HG03175 (cell line): ENCODE measurements at regions not wholly inside any gene's neighbourhood (a gene's known extent, or its start where the extent isn't known, plus 50 kb on each side); places are given as distances from the start of the nearest gene placed in this dataset.
"Not testable (repeated sequence)": the region's sequence is repeated elsewhere in the genome, so short reads cannot be mapped to it uniquely, and the experiment has no call there.

ENCODE experiments used
- ATAC-seq: cut with Tn5 transposase; IDR thresholded peaks from one replicate; pipeline ENCODE4 v1.9.1; 2021; ENCODE audit warnings: mild to moderate bottlenecking, moderate library complexity; ENCODE audit not compliant: unreplicated experiment

DNA sequence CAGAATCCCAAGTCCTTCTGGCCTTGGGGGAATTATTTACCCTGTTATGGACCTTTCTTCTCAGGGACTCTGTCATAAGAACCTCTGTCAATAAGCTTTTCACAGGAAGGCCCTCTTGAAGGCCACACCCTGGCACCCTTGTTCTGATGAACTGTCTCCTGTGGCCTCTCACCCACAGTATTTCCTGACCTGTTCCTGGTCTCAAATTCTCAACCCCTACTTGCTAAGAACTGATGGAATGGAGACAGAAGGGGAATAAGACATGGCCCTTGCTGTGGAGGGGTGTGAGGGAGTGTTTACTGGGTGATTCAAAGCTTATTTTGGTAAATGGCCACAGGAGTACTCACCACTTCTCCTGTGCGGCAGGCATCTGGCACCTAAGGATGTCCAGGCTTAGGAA is 1082.9 kb downstream of the BCL11B start:
- ATAC-seq = no peak

DNA sequence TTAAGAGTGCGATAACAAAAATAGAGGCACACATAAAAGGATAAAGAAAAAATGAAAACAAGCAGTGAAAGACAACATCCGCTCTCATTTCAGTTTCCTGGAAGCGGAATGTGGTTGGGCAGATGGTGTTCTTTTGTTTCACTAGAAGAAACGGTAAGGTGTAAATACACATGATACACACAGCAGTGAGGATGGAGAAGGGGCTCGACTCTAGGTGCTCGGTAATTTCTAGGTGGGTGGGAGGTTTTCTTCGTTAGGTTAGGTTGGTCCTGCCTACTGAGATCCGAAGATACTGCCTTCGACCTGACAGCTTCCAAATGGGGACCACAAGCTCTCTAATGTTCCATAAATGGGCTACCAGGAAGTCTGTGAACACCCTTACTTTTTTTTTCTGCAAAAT is 1082.5 kb downstream of the BCL11B start:
- no peak for ATAC-seq

DNA sequence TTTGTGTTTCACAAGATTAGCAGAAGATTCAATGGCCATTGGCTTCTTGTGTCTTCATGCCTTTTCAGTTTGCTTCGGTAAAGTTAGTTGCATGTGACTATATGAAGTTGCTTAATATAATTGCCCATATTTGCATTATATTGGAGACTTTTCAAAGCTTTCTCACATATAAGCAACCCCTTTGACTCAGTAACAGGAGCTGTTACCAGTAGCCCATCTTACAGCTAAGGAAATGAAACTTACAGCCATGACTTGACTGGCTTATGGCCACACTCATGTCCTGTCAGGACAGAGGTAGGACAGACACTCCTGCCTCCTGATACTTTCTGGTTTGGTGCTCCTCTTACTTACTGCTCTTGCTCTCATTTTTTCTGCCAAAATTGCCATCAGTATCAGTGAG is 1082.1 kb downstream of the BCL11B start:
- no peak for ATAC-seq

DNA sequence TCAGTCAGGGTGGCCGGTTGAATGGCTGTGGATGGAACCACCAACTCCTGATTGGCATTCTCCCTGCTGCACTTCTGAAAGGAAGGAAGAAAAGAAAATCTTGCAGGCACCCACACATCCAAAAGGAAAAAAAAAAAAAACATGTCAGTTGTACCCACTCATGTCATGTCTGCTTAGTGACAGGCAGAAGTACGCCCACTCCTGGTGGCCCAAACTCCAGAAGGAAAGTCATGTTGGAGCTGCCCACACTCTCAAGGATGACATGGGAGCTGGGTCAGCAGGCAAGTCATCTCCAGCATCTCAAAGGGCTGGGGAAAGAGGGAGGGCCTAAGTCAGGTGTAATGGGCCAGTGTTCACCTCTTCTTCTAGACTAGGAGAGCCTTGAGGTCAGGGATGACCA is 1079.1 kb downstream of the BCL11B start:
- no peak for ATAC-seq

DNA sequence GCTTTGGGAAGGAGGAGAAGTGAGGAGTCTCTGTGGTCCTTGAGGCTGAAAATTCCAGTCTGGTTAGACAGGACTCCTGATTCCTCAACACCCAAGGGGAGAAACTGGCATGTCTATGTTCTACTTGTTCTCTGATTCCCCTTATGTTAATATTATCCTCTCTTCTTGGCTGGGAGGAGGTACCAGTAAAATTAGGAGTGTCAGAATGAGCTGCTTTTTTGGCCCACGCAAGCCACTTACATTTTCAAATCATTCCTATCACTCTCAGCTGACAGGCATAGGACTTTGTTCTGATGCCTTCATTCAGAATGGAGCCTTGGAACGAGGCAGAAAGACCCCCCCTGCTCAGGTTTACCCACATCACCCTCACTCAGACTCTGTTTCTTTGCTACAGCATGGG is 1077.2 kb downstream of the BCL11B start:
- no peak for ATAC-seq

DNA sequence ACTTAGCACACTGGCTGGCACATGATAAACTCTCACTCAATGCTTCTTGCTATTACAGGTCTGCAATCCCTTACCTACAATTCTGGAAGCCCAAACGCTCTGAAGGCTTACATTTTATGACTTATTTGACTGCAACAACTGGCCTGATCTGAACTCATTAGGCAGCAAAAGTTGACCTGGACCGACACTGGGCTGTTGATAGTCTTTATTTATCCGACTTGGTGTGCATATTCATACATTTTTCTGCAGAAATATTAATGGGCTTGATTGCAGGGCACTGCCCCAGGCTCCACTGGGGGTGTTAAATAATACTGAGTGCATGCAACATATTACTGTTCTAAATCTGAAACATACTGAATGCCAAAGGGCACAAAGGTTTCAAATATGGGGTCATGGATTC is 1076.7 kb downstream of the BCL11B start:
- ATAC-seq = no peak

DNA sequence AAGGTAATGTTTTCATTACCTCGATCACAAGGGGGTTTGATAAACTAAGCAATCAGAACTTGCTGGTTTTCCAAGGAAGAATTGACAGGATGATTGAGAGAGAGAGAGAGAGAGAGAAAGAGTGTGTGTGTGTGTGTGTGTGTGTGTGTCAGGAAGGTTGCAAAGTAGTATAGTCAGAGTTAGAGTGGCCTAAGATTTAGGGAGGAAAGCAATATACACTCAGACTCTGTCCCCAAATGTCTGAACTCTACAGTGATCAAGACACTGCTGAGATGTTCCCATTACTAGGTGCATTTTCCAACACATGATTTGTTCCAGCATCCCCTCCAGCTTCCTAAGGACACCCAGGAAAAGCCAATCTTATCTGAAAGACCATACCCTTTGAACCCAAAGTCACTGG is 1074.1 kb downstream of the BCL11B start:
- peak; percentile 19 for ATAC-seq

DNA sequence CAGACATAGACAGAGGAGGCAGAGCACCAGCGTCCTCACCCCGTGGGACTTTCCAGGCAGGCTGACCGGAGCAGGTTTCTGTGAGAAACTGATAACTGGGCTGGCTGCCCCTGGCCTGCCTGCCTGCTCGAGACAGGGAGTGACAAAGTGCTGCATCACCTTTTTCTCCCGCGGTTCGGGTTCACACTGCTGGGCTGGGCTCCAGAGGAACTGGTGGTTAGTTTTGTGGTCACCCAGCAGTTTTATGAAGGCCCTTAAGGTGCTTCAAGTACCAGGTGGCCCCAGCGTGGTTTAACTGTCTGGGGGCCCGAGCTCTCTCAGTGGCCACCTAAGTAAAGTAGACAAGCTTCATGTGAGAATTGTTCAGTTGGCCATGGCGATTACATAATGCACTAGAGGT is 1073.6 kb downstream of the BCL11B start:
- peak; percentile 69 for ATAC-seq

DNA sequence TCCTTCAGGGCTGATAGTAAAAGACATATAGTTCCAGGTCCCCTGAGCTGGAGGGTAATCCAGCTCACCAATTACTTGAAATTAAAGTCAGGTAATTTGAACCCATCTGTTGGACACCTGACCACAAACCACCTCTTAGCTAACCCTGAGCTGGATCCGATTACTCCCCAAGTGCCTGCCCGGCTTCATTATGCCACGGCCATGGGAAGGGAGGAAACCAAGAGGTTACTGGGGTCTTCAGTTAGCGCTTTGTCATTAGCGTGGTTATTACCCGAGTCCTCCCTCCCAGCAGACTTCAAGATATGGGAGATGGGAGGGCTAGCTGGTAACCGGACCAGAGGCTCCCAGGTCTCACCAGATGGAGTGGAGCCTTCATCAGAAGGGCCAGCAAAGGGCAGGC is 1071.4 kb downstream of the BCL11B start:
- ATAC-seq = no peak

DNA sequence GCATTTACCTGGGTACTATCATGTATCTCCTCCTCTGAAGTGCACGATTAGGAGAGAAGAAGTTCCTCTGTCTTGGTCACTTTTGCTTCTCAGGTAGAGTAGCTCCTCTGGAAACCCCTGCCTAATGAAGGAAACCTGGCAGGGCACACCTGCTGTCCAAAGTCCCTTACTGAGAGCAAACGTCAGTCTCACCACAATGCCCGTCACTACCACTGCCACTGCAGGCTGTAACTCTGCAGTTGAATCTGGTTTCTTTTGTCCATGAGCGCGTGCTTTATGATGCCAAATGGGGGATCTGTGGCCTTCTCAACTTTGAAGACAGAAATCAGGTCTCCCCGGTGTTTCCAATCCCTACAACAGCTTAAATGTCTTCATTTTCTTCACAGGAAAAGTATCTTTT is 1068.6 kb downstream of the BCL11B start:
- no peak for ATAC-seq

DNA sequence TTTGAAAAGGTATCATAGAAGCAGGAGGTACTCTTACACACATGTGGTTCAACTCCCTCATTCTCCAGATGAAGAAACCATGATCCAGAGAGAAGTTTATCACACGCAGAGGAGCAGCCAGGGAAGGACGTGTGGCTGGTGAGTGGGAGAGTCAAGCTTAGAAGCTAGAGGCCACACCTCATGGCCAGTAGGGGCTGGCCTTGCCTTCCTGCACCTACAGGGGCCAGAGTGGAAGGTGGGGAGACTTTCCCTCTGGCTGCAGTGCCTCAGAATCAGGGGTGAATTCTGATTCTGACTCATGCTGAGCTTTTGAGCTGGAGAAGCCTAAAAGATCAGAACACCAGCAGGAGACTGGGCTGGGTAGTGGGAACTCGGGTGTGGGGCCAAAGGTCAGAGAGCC is 1067.9 kb downstream of the BCL11B start:
- no peak for ATAC-seq

DNA sequence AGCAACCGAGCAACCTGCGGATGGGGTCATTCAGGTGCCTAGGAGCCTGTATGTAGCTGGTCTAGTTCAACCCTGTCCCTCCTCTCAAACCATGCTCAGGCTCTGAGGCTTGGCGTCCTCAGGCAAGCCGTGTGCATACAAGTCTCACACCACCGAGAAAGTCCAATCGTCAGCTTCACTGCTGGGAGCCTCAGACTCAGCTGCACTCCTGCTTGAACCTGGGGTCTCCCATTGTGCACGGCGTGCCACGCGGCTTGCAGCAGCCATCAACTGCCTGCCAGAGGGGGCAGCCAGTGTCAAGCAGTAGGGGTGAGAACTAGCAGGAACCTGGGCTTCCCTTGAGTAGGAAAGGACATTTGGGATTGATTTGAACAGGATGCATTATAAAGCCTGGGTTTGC is 1064.6 kb downstream of the BCL11B start:
- ATAC-seq = no peak

DNA sequence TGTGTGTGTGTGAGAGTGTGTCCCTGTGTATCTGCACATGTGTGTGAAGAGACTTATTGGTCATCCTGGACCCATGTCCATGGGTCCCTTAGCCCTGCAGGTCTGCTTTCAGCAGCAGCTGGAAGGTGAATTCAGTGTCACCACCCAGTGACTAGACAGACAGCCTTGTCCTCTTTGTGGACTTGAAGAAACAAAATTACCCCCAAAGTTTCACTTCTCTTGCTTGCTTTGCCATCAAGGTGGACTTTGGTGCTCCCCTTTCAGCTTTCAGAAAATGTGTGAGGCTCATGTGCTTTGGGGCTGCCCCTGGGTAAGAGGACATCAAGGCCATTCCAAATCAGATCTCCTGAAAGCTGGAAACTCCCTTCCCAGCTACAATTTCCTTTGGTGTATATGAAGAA is 1063.8 kb downstream of the BCL11B start:
- no peak for ATAC-seq

DNA sequence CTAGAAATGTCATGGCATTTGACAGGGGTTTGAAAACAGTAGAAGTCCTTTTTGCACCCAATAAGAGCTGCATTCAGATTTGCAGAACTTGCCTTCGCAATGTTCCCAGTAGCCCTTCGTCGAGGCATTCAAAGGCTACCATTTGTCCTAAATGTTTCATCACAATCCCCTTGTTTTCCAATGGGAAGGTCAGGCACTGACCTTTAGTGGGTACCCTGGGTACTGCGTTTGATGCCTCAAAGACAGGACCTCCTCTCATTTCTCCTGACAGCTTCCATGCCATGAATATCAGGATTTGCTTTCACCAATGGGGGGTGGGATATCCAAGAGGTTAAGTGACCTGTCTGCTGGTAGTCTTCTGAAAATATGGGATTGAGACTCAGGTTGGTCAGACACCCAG is 1063.1 kb downstream of the BCL11B start:
- no peak for ATAC-seq

DNA sequence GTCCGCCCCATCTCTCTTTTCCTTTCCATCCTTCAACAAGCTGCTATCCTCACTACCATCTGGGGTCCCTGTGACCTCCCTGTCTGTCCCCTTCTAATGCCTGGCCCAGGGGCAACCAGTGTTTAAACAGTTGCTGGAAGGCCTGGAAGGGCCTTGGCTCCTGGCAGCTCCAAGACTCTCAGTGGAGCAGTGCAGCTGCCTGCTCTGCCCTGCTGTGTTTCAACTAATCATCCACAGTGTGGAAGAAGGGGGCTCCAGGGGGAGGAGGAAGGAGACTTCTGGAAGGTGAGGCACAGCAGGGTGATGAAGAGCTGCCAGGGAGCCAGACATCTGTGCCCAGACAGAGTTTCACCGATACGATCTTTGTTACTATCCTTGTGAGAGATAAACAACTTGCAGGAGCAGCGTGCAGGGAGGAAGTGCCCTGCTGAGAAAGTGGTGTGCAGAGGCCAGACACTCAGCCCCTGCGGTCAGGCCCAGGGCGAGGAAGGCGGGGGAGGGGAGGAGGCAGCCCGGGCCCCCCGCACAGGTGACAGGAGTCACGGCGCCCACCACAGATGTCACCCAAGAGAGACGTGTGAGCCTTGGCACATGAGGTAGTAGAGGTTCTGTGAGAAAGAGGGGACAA is 1061.8 kb downstream of the BCL11B start:
- no peak for ATAC-seq

DNA sequence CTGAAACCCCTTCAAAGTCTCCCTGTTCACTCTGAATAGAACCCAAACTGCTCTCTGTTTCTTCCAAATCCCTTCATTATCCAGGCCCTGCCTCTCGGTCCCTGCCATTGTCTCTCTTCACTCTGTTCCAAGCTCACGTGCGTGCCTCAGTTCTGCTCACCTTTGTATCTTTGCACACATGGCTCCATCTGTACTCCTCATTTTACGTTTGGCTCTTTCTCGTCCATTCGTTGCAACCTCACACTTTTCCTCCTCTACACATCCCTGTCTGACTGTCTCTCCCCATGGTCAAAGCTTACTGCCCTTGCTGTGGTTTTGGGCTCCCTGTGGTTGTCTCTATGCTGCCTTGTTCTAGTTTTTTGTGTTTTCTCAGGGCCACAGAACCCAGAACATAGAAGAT is 1054.5 kb downstream of the BCL11B start:
- ATAC-seq = no peak

DNA sequence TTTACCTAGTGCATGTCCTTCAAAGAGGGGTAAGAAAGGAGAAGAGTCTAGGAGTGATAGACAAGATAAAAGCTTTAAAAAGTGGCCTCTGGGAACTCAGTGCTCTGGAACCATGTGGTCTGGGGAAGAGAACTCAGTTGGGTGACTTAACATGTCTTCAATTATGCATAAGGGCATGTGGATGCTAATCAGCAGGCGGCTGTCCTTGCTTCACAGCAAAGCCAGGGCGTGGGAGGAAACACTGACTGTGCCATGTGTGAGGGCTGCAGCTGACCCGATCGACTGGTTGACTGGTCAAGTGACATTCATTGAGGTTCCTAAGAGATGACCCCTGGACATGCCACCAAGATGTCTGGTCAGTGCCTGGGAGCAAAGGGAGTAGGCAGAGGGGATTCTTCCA is 1053.8 kb downstream of the BCL11B start:
- no peak for ATAC-seq

DNA sequence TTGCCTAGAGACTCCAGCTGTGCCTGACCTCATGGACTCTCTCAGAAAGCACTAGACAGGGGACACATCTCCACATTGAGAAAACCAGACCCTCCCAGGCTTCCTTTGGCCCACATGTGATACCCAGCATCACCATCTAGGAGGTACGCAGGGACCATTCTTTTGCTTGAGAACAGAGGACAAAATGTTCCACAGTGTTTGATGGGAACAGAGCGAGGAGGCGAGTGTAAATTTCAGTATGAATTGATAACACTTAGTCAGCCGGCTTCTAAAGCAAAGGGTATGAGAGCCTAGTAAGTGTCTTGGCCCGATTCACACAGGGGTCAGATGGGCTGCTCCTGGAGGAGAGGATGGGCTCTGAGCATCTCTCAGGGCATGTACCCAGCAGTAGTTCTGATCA is 1052.4 kb downstream of the BCL11B start:
- no peak for ATAC-seq

DNA sequence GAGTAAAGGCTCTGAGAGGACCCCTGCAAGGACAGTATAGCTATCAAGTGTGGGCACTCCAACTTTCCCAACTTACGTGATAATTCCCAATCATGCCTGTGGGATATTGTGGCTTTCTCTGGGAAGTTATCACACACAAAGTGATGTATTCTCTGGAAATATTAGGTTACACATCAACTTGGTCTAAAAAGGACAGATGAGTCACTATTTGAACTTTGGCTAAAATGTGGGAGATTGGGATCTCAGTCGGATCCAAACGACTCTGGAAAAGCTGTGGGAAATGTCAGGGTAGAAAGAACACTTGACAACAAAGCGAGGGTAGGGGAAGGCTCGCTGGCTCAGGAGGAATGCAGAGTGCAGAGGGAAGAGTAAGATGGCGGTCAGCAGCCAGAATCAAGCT is 1048.9 kb downstream of the BCL11B start:
- ATAC-seq = no peak

DNA sequence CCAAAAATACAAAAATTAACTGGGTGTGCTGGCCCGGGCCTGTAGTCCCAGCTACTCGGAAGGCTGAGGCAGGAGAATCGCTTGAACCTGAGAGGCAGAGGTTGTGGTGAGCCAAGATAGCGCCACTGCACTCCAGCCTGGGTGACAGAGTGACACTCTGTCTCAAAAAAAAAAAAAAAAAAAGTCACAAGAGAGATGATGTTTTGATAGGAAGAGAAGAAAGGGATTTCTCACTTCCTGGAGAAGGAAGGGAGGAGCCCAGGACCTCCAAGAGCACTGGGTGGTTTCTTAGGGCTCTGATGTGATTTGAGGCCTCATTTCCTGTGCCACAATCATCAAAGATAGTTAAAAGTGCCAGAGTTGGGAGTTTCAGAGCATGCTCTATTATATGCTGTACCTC is 1048.3 kb downstream of the BCL11B start:
- ATAC-seq = not testable (repeated sequence)

DNA sequence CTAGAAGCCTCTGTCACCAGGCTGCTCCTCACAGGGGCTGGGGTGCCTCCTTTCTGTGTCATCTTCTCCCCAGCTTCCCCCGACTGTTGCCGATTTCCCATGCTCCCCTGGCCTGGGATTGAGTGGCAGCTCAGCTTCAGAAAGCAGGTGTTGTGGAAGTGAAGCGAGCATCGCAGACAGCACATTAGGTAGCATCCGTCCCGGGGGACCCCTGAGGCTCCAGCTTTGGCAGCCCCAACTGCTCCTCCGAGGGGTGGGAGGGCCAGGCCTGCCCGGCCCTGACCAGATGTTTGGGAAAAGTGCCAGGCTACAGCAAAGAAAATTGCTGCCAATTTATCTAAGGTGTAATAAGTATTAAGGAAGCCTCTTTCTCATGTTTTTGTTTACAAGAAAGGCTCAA is 1045.6 kb downstream of the BCL11B start:
- ATAC-seq = no peak

DNA sequence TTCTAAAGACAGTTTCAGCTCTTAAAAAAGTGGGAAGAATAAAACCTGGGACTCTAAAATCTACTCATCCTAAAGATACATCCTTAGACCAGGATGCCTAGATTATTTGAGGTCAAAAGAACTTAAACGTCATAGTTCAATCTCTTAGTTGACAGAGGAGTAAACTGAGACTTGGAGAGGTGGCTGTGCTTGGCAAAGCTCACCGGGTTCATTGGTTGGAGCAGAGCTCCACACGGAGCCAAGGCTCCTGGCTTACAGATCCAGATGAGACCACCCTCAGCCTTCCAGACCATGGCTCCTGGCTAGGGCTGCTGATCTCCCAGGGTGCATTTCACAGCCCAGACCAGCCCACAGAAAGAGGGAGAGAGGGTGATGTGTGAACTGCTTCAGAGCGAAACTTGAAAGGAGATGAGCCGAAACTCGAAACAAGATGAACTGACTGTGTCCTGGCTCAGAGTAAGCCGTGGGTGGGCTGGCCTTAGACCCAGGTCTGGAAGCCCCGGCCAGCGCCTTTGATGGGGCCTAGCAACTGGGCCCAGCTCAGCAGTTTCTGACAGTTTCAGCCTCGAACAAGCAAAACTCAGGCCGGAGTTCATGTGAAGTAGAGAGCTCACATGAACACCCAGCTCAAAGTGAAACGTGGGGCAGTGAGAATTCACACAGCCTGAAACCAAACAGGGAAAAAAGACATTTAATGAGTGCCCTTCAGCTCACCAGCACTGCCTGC is 1044.8 kb downstream of the BCL11B start:
- peak; percentile 78 for ATAC-seq

DNA sequence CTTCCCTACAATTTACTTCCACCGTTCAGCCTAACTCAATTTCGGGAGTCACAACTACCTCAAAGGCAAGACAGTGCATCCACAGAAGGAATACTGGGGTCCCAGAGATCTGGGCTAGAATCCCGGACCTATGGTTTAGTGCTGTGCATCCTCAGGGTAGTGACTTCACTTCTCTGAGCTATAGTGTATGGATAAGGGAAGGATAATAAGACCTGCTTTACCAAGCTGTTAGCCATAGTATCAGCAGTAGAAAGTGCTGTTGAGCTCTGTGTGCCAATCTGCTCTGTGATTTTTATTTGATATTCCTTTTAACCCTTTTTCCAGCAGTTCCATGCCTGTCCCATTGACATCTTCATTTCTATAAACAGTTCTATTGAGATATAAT is 1044.3 kb downstream of the BCL11B start:
- ATAC-seq = no peak
